NCI-H2196 (cell line): ENCODE measurements at regions not wholly inside any gene's neighbourhood (a gene's known extent, or its start where the extent isn't known, plus 50 kb on each side); places are given as distances from the start of the nearest gene placed in this dataset.

ENCODE experiments used
- DNase-seq: peaks from one replicate; lab custom pipeline; 2025; ENCODE audit not compliant: unreplicated experiment; lab: John Stamatoyannopoulos, UW

DNA sequence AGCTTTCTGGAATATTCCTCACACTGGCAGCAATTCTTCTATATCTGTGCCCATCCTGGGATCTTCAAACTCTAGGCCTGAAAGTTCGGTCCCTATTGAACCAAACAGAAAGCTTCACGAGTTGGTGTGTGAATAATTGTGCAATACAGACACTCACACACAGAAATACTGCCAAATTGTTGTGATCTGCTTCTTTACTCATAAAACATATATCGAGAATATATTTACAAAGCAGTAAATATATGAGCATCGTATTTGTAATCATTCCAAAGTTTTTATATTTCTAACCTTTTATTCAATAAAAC, 56.6 kb upstream of the BEX4 start:
- DNase-seq: no peak

DNA sequence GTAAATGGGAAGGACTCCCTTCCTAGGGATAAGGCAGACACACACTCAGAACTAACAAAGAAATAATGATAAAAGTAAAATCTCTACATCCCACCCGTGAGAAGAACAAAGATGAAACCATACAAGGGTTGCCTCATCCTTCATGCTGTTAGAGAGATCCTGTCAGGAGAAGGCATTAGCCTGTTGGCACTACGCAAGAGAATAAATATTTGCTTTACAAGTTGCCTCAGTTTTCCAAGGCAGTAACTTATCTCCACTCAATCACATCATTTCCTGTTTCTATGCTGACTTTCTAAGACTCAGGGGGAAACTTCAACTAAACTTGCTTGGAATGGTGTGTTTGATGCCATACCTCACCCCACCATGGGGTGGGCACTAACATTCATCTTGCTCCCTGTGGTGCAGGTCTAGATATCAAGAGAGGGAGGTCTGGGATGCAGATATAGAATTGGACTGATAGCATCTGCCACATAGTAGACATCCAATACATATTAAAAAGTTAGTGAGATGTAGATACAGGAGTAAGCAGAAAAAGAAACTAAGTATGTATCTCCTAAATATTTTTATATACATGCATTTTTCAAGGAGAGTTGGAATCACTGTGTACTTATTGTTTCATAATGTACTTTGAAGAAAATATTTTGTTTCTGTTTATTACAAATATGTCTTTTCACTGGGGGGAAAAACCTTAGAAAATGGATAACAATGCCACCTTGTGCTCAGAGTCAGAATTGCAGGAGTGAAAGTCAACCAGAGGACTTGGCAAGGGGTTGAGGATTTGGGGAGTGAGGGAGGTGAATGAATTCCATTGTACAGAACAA, 57.2 kb upstream of the BEX4 start:
- peak; percentile 36 for DNase-seq

GRCh38 chrX:103155201-103155600, 59.7 kb upstream of the BEX4 start:
- DNase-seq: no peak

GRCh38 chrX:103153661-103154060, 60.7 kb upstream of the NXF3 start:
- DNase-seq: no peak

- DNase-seq: no peak
Observed at GRCh38 chrX:103151799-103152198, 58.9 kb upstream of the NXF3 start.

DNA sequence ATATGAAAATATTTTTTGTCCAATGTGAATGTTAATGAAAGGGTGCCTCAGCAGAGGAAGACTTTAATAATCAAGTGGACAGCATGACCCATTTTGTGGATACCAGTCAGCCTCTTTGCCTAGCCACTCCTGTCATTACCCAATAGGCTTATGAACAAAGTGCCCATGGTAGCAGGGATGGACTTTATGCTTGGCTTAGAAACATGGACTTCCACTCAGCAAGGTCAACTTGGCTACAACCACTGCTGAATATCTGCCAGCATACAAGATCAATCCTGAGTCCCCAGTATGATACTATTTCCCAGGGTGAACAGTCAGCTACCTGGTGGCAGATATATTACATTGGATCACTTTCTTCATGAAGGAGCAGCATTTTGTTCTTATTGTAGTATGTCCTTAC, 56.7 kb upstream of the NXF3 start:
- DNase-seq: no peak

GRCh38 chrX:103148075-103148474, 55.1 kb upstream of the NXF3 start:
- DNase-seq: no peak
